CD14-positive monocyte (primary cell): ENCODE measurements at regions not wholly inside any gene's neighbourhood (a gene's known extent, or its start where the extent isn't known, plus 50 kb on each side); places are given as distances from the start of the nearest gene placed in this dataset.

Source experiments
- DNase-seq, 3 donors: peaks; one replicate each; pipeline ENCODE4 v3.0.0-alpha.2; 2011 to 2022
- H2AFZ ChIP-seq: 2 replicates; pipeline ENCODE4 v1.6.0; 2012; ENCODE audit warnings: mild to moderate bottlenecking, low read depth, low read length, inconsistent platforms; ENCODE audit not compliant: insufficient read depth, poor library complexity, severe bottlenecking
- H3K27ac ChIP-seq, 2 donors: 1 replicate in 1 of 2; 2 replicates in 1 of 2; pipeline ENCODE4 v1.5.1; 2012 to 2013; ENCODE audit warnings: low read length in 2 of 2, control low read depth in 1 of 2, inconsistent platforms in 1 of 2, low read depth in 1 of 2, mild to moderate bottlenecking in 1 of 2
- H3K27me3 ChIP-seq, 2 donors: one replicate each; pipeline versions ENCODE4 v1.6.0 to v1.6.1; 2011 to 2013; ENCODE audit warnings: low read length in 2 of 2; ENCODE audit not compliant: control insufficient read depth in 2 of 2, insufficient read depth in 2 of 2
- H3K36me3 ChIP-seq, 2 donors: replicated peaks in 1 of 2; 1 replicate in 1 of 2; 2 replicates in 1 of 2; pipeline versions ENCODE4 v1.5.1 to v1.6.1; 2012 to 2013; ENCODE audit warnings: low read length in 2 of 2, control low read depth in 1 of 2, inconsistent platforms in 1 of 2, mild to moderate bottlenecking in 1 of 2; ENCODE audit not compliant: insufficient read depth in 2 of 2, control insufficient read depth in 1 of 2
- H3K4me1 ChIP-seq, 2 donors: 1 replicate in 1 of 2; 2 replicates in 1 of 2; pipeline versions ENCODE4 v1.5.1 to v1.6.1; 2012 to 2013; ENCODE audit warnings: low read length in 2 of 2, control low read depth in 1 of 2, inconsistent platforms in 1 of 2, mild to moderate bottlenecking in 1 of 2, moderate library complexity in 1 of 2; ENCODE audit not compliant: insufficient read depth in 2 of 2, control insufficient read depth in 1 of 2
- H3K4me2 ChIP-seq: replicated peaks from 2 replicates; pipeline ENCODE3; 2012; ENCODE audit warnings: low read length, moderate library complexity, mild to moderate bottlenecking; ENCODE audit not compliant: poor library complexity, severe bottlenecking; ENCODE audit errors: extremely low read depth
- H3K4me3 ChIP-seq, 3 experiments: fragments of 200-600 bp in 1 of 3; sonication (generic) in 1 of 3; replicated peaks in 1 of 3; 1 replicate in 2 of 3; 2 replicates in 1 of 3; pipeline ENCODE4 v1.5.1; 2011 to 2013; ENCODE audit warnings: low read length in 3 of 3, mild to moderate bottlenecking in 3 of 3, control low read depth in 2 of 3, low read depth in 2 of 3, inconsistent platforms in 1 of 3, moderate library complexity in 1 of 3
- H3K79me2 ChIP-seq: 2 replicates; pipeline ENCODE4 v1.6.0; 2012; ENCODE audit warnings: mild to moderate bottlenecking, control low read depth, inconsistent platforms, low read length, moderate library complexity; ENCODE audit not compliant: insufficient read depth
- H3K9ac ChIP-seq: 2 replicates; pipeline ENCODE4 v1.6.0; 2017; ENCODE audit warnings: low read length, mild to moderate bottlenecking; ENCODE audit not compliant: insufficient read depth, poor library complexity, severe bottlenecking
- H3K9me3 ChIP-seq, 2 donors: replicated peaks in 1 of 2; 1 replicate in 1 of 2; 2 replicates in 1 of 2; pipeline versions ENCODE4 v1.5.1 to v1.6.1; 2012 to 2013; ENCODE audit warnings: low read length in 2 of 2, control low read depth in 1 of 2; ENCODE audit not compliant: control insufficient read depth in 1 of 2, insufficient read depth in 1 of 2
- H4K20me1 ChIP-seq: 2 replicates; pipeline ENCODE4 v1.6.0; 2012; ENCODE audit warnings: mild to moderate bottlenecking, low read length, control low read depth, moderate library complexity; ENCODE audit not compliant: insufficient read depth
- H3K27ac Mint-ChIP-seq, 7 donors: one replicate each; pipeline ENCODE4 v1.8.0; 2020; ENCODE audit warnings: mild to moderate bottlenecking in 7 of 7, mixed read lengths in 7 of 7, moderate library complexity in 6 of 7, inconsistent platforms in 2 of 7
- H3K27me3 Mint-ChIP-seq, 3 donors: one replicate each; pipeline ENCODE4 v1.8.0; 2021 to 2022; ENCODE audit warnings: low read depth in 3 of 3, mild to moderate bottlenecking in 3 of 3, mixed read lengths in 3 of 3, moderate library complexity in 3 of 3, inconsistent platforms in 1 of 3
- H3K36me3 Mint-ChIP-seq, 2 donors: one replicate each; pipeline ENCODE4 v1.8.0; 2020; ENCODE audit warnings: mixed read lengths in 2 of 2, inconsistent platforms in 1 of 2, mild to moderate bottlenecking in 1 of 2
- H3K4me1 Mint-ChIP-seq: one replicate; pipeline ENCODE4 v1.8.0; 2020; ENCODE audit warnings: mild to moderate bottlenecking, mixed read lengths
- H3K4me3 Mint-ChIP-seq, 2 donors: one replicate each; pipeline ENCODE4 v1.8.0; 2020; ENCODE audit warnings: mild to moderate bottlenecking in 2 of 2, mixed read lengths in 2 of 2, moderate library complexity in 1 of 2
- H3K9me3 Mint-ChIP-seq, 7 donors: one replicate each; pipeline ENCODE4 v1.8.0; 2020 to 2022; ENCODE audit warnings: mixed read lengths in 7 of 7, mild to moderate bottlenecking in 6 of 7, moderate library complexity in 6 of 7, inconsistent platforms in 2 of 7
- CTCF ChIP-seq: fragments of 200-600 bp; IDR thresholded peaks from one replicate; pipeline ENCODE4 v1.8.0; 2022; ENCODE audit warnings: antibody characterized with exemption, mild to moderate bottlenecking
- WGBS: methylation state at CpG from one replicate; pipeline ENCODE4 v1.1.5; 2013; ENCODE audit warnings: missing lambda C conversion rate; ENCODE audit not compliant: insufficient coverage; 5-methylcytosine and 5-hydroxymethylcytosine counted together
- intact Hi-C, 2 donors: fragments of 100-400 bp; cut with micrococcal nuclease; formaldehyde crosslinking; loops; one replicate each; pipeline versions ENCODE4 v1.15.0 to v1.15.1; 2023

- Mint-ChIP-seq H3K36me3 (no peaks in the 10 kb centered on the region), H3K27ac (no peak overlapping the region), H3K27me3 (peaks cover 0 to 2% (median 2%) of the 10 kb centered on the region in 3 donors), H3K4me3 (no peak overlapping the region), H3K9me3 (peaks cover 0 to 2% (median 0%) of the 10 kb centered on the region in 7 donors), H3K4me1 (no peaks in the 10 kb centered on the region)
- H3K9me3 ChIP-seq = no peaks in the 10 kb centered on the region
- intact Hi-C loops = no loop called here
- H2AFZ ChIP-seq = no peak overlapping the region
- no peak overlapping the region for H3K4me2 ChIP-seq
- TF ChIP-seq CTCF = no peak
- no peak for DNase-seq
- H3K4me3 ChIP-seq = no peak overlapping the region
- H3K27ac ChIP-seq = no peak overlapping the region
- H3K9ac ChIP-seq = no peak overlapping the region
- H4K20me1 ChIP-seq = no peaks in the 10 kb centered on the region
- H3K79me2 ChIP-seq = no peaks in the 10 kb centered on the region
- H3K27me3 ChIP-seq = no peaks in the 10 kb centered on the region
- no peaks in the 10 kb centered on the region for H3K36me3 ChIP-seq
- H3K4me1 ChIP-seq = no peaks in the 10 kb centered on the region
- 40% methylated on average over 1 of the region's 2 CpGs for WGBS
Measured at GRCh38 chr12:78473136-78473535, 391.4 kb upstream of the SYT1 start.

GRCh38 chr12:78473561-78473960 lies 391.0 kb upstream of the SYT1 start:
- H3K27me3 ChIP-seq = no peaks in the 10 kb centered on the region
- no peaks in the 10 kb centered on the region for H3K79me2 ChIP-seq
- Mint-ChIP-seq H3K9me3 (peaks cover 0 to 5% (median 0%) of the 10 kb centered on the region in 7 donors), H3K4me3 (no peak overlapping the region), H3K27ac (no peak overlapping the region), H3K27me3 (peaks cover 0 to 2% (median 2%) of the 10 kb centered on the region in 3 donors), H3K36me3 (no peaks in the 10 kb centered on the region), H3K4me1 (no peaks in the 10 kb centered on the region)
- H3K9me3 ChIP-seq = no peaks in the 10 kb centered on the region
- TF ChIP-seq CTCF = no peak
- intact Hi-C loops = no loop called here
- no peaks in the 10 kb centered on the region for H3K4me1 ChIP-seq
- H3K27ac ChIP-seq = no peak overlapping the region
- no peaks in the 10 kb centered on the region for H4K20me1 ChIP-seq
- H3K4me2 ChIP-seq = no peak overlapping the region
- DNase-seq = no peak
- H3K9ac ChIP-seq = no peak overlapping the region
- no peak overlapping the region for H3K4me3 ChIP-seq
- no peaks in the 10 kb centered on the region for H3K36me3 ChIP-seq
- H2AFZ ChIP-seq = no peak overlapping the region
- WGBS = 93% methylated on average over 3 of the region's 4 CpGs
